ENCODE measurements at regions not wholly inside any gene's neighbourhood (a gene's known extent, or its start where the extent isn't known, plus 50 kb on each side); places are given as distances from the start of the nearest gene placed in this dataset.

DNA sequence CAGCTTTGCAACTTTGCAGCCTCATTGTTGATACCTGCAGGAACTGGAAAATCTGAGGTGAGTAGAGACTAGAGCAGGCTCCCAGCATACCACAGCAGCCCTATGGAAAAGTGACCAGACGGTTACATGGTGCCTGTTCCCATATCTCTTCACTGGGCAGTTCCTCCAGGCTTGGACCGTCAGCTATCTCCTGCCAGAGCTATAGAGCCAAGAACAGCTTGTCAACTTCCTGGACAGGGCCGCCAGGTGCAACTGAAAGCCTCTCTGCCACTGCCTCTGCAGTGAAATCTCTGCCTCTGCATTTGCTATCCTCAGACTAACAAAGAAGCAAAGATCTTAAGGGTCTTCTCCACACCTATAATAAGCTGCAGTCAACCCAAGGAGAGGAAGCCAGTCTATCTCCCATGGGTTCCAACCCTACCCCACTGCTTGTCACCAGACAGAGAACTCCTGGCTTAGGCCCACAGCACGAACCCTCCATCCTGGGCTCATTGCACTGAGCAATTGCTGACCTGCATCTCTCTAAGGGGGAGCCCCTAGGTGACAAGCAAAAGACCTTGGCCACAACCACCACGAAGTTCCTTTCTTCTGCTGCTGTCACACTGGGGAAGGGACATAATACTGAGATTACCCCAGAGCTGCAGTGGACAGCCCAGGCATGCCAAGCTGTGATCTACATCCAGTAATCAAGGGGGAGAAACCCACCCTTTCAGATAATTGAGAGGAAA is 60.1 kb upstream of the KHDRBS2 start:
- H3K4me3 ChIP-seq (ENCODE audit: low read depth, low read length): no peak overlapping the region
- no peak for DNase-seq (ENCODE audit: low read depth, low spot score)
- in situ Hi-C loops (cut with HindIII; ENCODE audit: low sequenced_read_pairs): no loop called here
- TF ChIP-seq, protein P1, sequence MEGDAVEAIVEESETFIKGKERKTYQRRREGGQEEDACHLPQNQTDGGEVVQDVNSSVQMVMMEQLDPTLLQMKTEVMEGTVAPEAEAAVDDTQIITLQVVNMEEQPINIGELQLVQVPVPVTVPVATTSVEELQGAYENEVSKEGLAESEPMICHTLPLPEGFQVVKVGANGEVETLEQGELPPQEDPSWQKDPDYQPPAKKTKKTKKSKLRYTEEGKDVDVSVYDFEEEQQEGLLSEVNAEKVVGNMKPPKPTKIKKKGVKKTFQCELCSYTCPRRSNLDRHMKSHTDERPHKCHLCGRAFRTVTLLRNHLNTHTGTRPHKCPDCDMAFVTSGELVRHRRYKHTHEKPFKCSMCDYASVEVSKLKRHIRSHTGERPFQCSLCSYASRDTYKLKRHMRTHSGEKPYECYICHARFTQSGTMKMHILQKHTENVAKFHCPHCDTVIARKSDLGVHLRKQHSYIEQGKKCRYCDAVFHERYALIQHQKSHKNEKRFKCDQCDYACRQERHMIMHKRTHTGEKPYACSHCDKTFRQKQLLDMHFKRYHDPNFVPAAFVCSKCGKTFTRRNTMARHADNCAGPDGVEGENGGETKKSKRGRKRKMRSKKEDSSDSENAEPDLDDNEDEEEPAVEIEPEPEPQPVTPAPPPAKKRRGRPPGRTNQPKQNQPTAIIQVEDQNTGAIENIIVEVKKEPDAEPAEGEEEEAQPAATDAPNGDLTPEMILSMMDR (IDR thresholded peaks at IDR 0.05; ENCODE audit: low read depth, low read length): no peak

DNA sequence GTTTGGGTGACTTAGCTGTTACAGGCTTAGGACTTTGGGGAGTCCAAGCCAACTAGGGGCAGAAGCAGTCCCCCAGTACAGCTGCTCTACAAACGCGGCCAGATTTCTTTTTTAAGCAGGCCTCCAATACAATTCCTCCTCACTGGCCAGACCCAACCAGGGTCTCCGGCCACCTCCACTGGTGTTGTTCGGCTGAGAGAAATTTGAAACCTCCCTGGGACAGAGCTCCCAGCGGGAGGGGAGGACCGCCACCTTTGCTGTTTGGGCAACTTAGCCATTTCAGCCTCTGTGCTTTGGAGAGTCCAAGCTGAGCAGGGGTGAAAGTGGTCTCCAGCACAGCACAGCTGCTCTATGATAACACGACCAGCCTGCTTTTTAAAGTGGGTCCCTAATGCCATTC is 59.4 kb upstream of the KHDRBS2 start:
- TF ChIP-seq, protein P1 (IDR thresholded peaks at IDR 0.05; ENCODE audit: low read depth, low read length): no peak
- no peak for DNase-seq (ENCODE audit: low read depth, low spot score)
- no peak overlapping the region for H3K4me3 ChIP-seq (ENCODE audit: low read depth, low read length)
- in situ Hi-C loops (cut with HindIII; ENCODE audit: low sequenced_read_pairs): no loop called here

DNA sequence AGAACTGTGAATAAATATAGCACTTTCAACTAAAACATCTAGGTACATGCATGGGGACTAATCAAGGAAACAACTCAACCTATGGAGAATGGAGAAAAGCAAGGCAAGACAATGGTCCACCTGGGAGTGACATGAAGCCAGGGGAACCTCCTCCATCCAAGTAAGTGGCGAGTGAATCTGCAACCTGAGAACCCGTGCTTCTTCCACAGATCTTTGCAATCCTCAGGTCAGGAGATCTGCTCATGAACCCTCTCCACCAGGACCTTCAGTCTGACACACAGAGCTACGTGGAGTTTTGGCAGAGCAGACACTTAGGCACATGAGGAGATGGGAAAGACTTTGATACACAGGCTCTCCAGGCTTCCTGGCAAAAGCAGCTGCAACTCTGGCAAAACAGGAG is 58.8 kb upstream of the KHDRBS2 start:
- in situ Hi-C loops (cut with HindIII; ENCODE audit: low sequenced_read_pairs): no loop called here
- TF ChIP-seq, protein P1 (IDR thresholded peaks at IDR 0.05; ENCODE audit: low read depth, low read length): no peak

DNA sequence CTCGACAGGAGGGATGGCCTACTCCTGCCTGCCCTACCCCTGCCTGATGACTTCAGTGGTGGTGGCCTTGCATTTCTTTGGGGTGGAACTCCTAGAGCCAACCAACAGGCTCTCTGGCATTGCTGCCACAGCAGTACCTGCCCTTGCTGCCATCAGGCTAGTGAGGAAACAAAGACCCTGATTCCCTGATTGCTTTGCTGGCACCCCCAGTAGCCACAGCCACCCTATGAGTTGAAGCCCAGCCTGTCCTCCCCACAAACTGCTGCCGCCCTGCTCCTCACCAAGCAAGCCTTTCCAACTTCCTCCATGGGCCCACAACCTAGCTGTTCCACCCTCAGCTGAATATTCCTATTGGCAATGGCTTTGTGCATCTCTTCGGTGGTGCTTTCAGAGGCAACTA is 52.5 kb upstream of the KHDRBS2 start:
- no peak for DNase-seq (ENCODE audit: low read depth, low spot score)
- TF ChIP-seq, protein P1 (IDR thresholded peaks at IDR 0.05; ENCODE audit: low read depth, low read length): no peak
- no peak overlapping the region for H3K4me3 ChIP-seq (ENCODE audit: low read depth, low read length)
- in situ Hi-C loops (cut with HindIII; ENCODE audit: low sequenced_read_pairs): no loop called here

More for the DNA sequence above, 58.8 kb upstream of the KHDRBS2 start:
- no peak for DNase-seq (ENCODE audit: low read depth, low spot score)
- no peak overlapping the region for H3K4me3 ChIP-seq (ENCODE audit: low read depth, low read length)
